MM.1S (cell line): ENCODE measurements at regions not wholly inside any gene's neighbourhood (a gene's known extent, or its start where the extent isn't known, plus 50 kb on each side); places are given as distances from the start of the nearest gene placed in this dataset.

ENCODE experiments used
- CTCF ChIP-seq: fragments of 300-600 bp; sonication (generic); IDR thresholded peaks from 2 replicates; pipeline ENCODE4 v1.5.1; 2016; ENCODE audit warnings: antibody characterized with exemption, low read length, mixed read lengths
- EZH2 ChIP-seq: fragments of 300-600 bp; sonication (generic); optimal IDR thresholded peaks from 2 replicates; pipeline ENCODE3; 2017; ENCODE audit warnings: low read depth, mild to moderate bottlenecking, antibody characterized with exemption, low read length, mixed read lengths

DNA sequence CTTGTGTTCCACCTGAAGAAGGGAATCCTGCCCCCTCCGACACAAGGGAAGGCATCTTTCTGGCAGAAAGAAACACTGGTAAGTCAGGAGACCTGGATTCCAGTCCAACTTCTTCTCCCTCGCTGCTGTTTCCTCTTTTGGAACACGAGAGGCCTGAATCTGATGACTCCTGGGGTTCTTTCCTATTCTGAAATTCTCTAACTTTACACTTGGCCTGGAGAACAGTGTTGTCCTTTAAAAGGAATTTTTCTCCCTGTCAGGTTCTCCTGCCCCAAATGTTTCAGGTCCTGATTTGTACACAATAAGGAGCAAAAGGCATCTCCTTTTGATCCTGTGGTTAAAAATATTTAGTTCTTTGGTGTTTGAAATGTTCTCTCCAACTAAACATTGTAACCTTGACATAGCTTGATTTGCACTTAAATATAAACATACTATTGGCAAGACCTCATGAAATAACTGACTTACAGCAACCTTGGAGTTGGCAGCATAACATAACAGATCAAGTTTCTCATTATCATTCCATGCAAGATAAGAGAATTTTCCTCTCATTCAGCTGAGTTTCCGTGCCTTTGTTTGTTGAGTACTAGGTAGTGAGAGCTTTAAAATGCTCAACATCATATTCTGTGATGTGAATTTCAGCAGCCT, 244.8 kb downstream of the COG6 start:
- TF ChIP-seq EZH2: no peak
- no peak for TF ChIP-seq CTCF
